ENCODE measurements at regions not wholly inside any gene's neighbourhood (a gene's known extent, or its start where the extent isn't known, plus 50 kb on each side); places are given as distances from the start of the nearest gene placed in this dataset.

- no peak for TF ChIP-seq CTCF (IDR thresholded peaks at IDR 0.05)
- TF ChIP-seq EP300 (IDR thresholded peaks at IDR 0.05): no peak
- TF ChIP-seq POLR2AphosphoS5 (IDR thresholded peaks at IDR 0.05): no peak
- no peak for TF ChIP-seq POLR2A (IDR thresholded peaks at IDR 0.05)
These were observed 285.5 kb downstream of the SEMA3D start for GRCh38 chr7:84901366-84901765.
